SK-N-SH (cell line): ENCODE measurements at regions not wholly inside any gene's neighbourhood (a gene's known extent, or its start where the extent isn't known, plus 50 kb on each side); places are given as distances from the start of the nearest gene placed in this dataset.

Experiments
- CTCF ChIA-PET: fragments of 300-600, 350-600 bp; formaldehyde crosslinking; extraction: SDS; loops from one replicate; lab custom pipeline; 2021; lab: Yijun Ruan, JAX
- POLR2A ChIA-PET: fragments of 350-600 bp; sonication (Branson Sonifier 250); formaldehyde crosslinking; extraction: SDS; loops from one replicate; lab custom pipeline; 2020; ENCODE audit warnings: antibody characterized with exemption, inconsistent platforms; lab: Yijun Ruan, JAX
- DNase-seq: peaks from one replicate; pipeline ENCODE4 v3.0.0; 2012
- H2AFZ ChIP-seq: fragments of 200-600 bp; sonication (generic); 2 replicates; pipeline ENCODE4 v1.8.1; 2016; ENCODE audit warnings: antibody characterized with exemption, mild to moderate bottlenecking, low read depth
- H3F3A ChIP-seq: fragments of 200-600 bp; sonication (generic); replicated peaks from 2 replicates; pipeline ENCODE3; 2016; ENCODE audit warnings: antibody characterized with exemption, mild to moderate bottlenecking; ENCODE audit not compliant: insufficient read depth
- H3K27ac ChIP-seq, 2 experiments: fragments of 200-500 bp in 1 of 2; fragments of 200-600 bp in 1 of 2; sonication (Bioruptor generic) in 1 of 2; sonication (generic), shearing (Covaris generic) in 1 of 2; 2 replicates each; pipeline versions ENCODE4 v1.5.1 to v1.6.1; 2014 to 2016; ENCODE audit warnings: low read depth in 2 of 2, inconsistent platforms in 1 of 2, low read length in 1 of 2, mild to moderate bottlenecking in 1 of 2, mixed read lengths in 1 of 2
- H3K27me3 ChIP-seq: fragments of 200-600 bp; sonication (generic), shearing (Covaris generic); 2 replicates; pipeline ENCODE4 v1.6.1; 2016; ENCODE audit warnings: mixed run types; ENCODE audit not compliant: insufficient read depth
- H3K36me3 ChIP-seq, 2 experiments: fragments of 200-500 bp in 1 of 2; fragments of 200-600 bp in 1 of 2; sonication (Bioruptor generic) in 1 of 2; sonication (generic) in 1 of 2; replicated peaks in 1 of 2; 2 replicates each; pipeline versions ENCODE3 to v1.5.1; 2014 to 2016; ENCODE audit warnings: low read length in 1 of 2, mild to moderate bottlenecking in 1 of 2; ENCODE audit not compliant: insufficient read depth in 2 of 2, control insufficient read depth in 1 of 2
- H3K4me1 ChIP-seq, 2 experiments: fragments of 200-500 bp in 1 of 2; fragments of 200-600 bp in 1 of 2; sonication (Bioruptor generic) in 1 of 2; sonication (generic), shearing (Covaris generic) in 1 of 2; 2 replicates each; pipeline versions ENCODE4 v1.5.1 to v1.6.1; 2014 to 2016; ENCODE audit warnings: low read depth in 1 of 2, low read length in 1 of 2, mixed run types in 1 of 2; ENCODE audit not compliant: insufficient read depth in 2 of 2, control insufficient read depth in 1 of 2
- H3K4me2 ChIP-seq: fragments of 200-600 bp; sonication (generic), shearing (Covaris generic); 2 replicates; pipeline ENCODE4 v1.6.1; 2017; ENCODE audit warnings: mixed run types
- H3K4me3 ChIP-seq, 2 experiments: fragments of 200-500 bp in 1 of 2; fragments of 200-600 bp in 1 of 2; sonication (Bioruptor generic) in 1 of 2; sonication (generic), shearing (Covaris generic) in 1 of 2; 2 replicates each; pipeline versions ENCODE4 v1.5.1 to v1.8.1; 2014 to 2016; ENCODE audit warnings: low read depth in 2 of 2, inconsistent platforms in 1 of 2, low read length in 1 of 2, mild to moderate bottlenecking in 1 of 2, mixed read lengths in 1 of 2, moderate library complexity in 1 of 2
- H3K79me2 ChIP-seq: fragments of 200-600 bp; sonication (generic); 2 replicates; pipeline ENCODE4 v1.8.1; 2017; ENCODE audit warnings: mild to moderate bottlenecking; ENCODE audit not compliant: insufficient read depth
- H3K9ac ChIP-seq: fragments of 200-600 bp; sonication (generic); 2 replicates; pipeline ENCODE4 v1.6.1; 2017; ENCODE audit warnings: mixed run types
- H3K9me2 ChIP-seq: fragments of 200-600 bp; sonication (generic); 2 replicates; pipeline ENCODE4 v1.6.1; 2017; ENCODE audit warnings: mixed run types
- H3K9me3 ChIP-seq: fragments of 200-600 bp; sonication (generic); 2 replicates; pipeline ENCODE4 v1.6.1; 2017; ENCODE audit warnings: mixed run types, mild to moderate bottlenecking, moderate library complexity
- H4K20me1 ChIP-seq: fragments of 200-600 bp; sonication (generic); 2 replicates; pipeline ENCODE4 v1.6.1; 2017; ENCODE audit warnings: mild to moderate bottlenecking, mixed run types; ENCODE audit not compliant: insufficient read depth
- CHD2 ChIP-seq: fragments of 150-350 bp; IDR thresholded peaks from 2 replicates; pipeline ENCODE4 v1.6.1; 2018; ENCODE audit warnings: low read length; ENCODE audit not compliant: partially characterized antibody
- CTCF ChIP-seq: fragments of 200-600 bp; sonication (generic); IDR thresholded peaks from 2 replicates; pipeline ENCODE4 v1.6.1; 2017; ENCODE audit warnings: antibody characterized with exemption, mild to moderate bottlenecking, moderate library complexity
- FOSL2 ChIP-seq: IDR thresholded peaks from 2 replicates; pipeline ENCODE4 v1.4.0; 2012; ENCODE audit warnings: low read depth, mild to moderate bottlenecking, moderate library complexity, borderline replicate concordance
- FOXJ3 ChIP-seq: sonication (generic); formaldehyde crosslinking; IDR thresholded peaks from 2 replicates; pipeline ENCODE4 v1.5.1; 2020; ENCODE audit warnings: mild to moderate bottlenecking, missing genetic modification reagents
- FOXM1 ChIP-seq: IDR thresholded peaks from 2 replicates; pipeline ENCODE4 v1.4.0; 2012; ENCODE audit warnings: low read depth, mild to moderate bottlenecking
- IRF3 ChIP-seq: fragments of 150-350 bp; IDR thresholded peaks from 2 replicates; pipeline ENCODE4 v1.6.1; 2016; ENCODE audit warnings: mild to moderate bottlenecking, low read depth, low read length
- NFIC ChIP-seq: IDR thresholded peaks from 2 replicates; pipeline ENCODE4 v1.4.0; 2012; ENCODE audit warnings: borderline replicate concordance
- RCOR1 ChIP-seq: fragments of 150-350 bp; IDR thresholded peaks from 2 replicates; pipeline ENCODE4 v1.6.1; 2017; ENCODE audit warnings: antibody characterized with exemption, low read length
- REST ChIP-seq: IDR thresholded peaks from 2 replicates; pipeline ENCODE4 v1.6.1; 2012; ENCODE audit warnings: mild to moderate bottlenecking, low read depth, low read length, moderate library complexity
- RXRA ChIP-seq: IDR thresholded peaks from 2 replicates; pipeline ENCODE4 v1.4.0; 2012; ENCODE audit warnings: low read depth, mild to moderate bottlenecking, borderline replicate concordance
- SIN3A ChIP-seq: IDR thresholded peaks from 2 replicates; pipeline ENCODE4 v1.6.1; 2012; ENCODE audit warnings: low read depth, mild to moderate bottlenecking, low read length, moderate library complexity, borderline replicate concordance
- SMC3 ChIP-seq: IDR thresholded peaks from 2 replicates; pipeline ENCODE4 v1.6.1; 2012; ENCODE audit warnings: low read depth, low read length, improper control_type of control experiment
- TAF1 ChIP-seq: IDR thresholded peaks from 2 replicates; pipeline ENCODE4 v1.6.1; 2012; ENCODE audit warnings: low read depth, mild to moderate bottlenecking, low read length, moderate library complexity, borderline replicate concordance
- TCF12 ChIP-seq: IDR thresholded peaks from 2 replicates; pipeline ENCODE4 v1.4.0; 2012
- TEAD4 ChIP-seq: IDR thresholded peaks from 2 replicates; pipeline ENCODE4 v1.4.0; 2012; ENCODE audit warnings: mild to moderate bottlenecking, borderline replicate concordance; ENCODE audit not compliant: insufficient read depth
- USF1 ChIP-seq: IDR thresholded peaks from 2 replicates; pipeline ENCODE4 v1.4.0; 2012; ENCODE audit warnings: low read depth, borderline replicate concordance
- USF2 ChIP-seq: fragments of 150-350 bp; IDR thresholded peaks from 2 replicates; pipeline ENCODE4 v1.6.1; 2017; ENCODE audit warnings: antibody characterized with exemption, low read length, low read depth, borderline replicate concordance
- ZBTB33 ChIP-seq: IDR thresholded peaks from 2 replicates; pipeline ENCODE4 v1.4.0; 2012; ENCODE audit warnings: low read depth, borderline replicate concordance
- WGBS: methylation state at CpG from one replicate; pipeline ENCODE4 v1.1.6; 2017; ENCODE audit warnings: low lambda C conversion rate; 5-methylcytosine and 5-hydroxymethylcytosine counted together

GRCh38 chr13:89554801-89555200, 1792.7 kb upstream of the MIR17HG start:
- Histone ChIP-seq H3K9me2 (no peaks in the 10 kb centered on the region), H3K4me1 (no peaks in the 10 kb centered on the region), H3F3A (no peaks in the 10 kb centered on the region), H3K9me3 (no peaks in the 10 kb centered on the region), H3K27ac (no peak overlapping the region), H3K4me3 (no peak overlapping the region), H3K79me2 (no peaks in the 10 kb centered on the region), H2AFZ (peak overlapping the region; percentile 53; the same call in 1 of the 2 replicates), H4K20me1 (no peaks in the 10 kb centered on the region), H3K4me2 (no peak overlapping the region), H3K36me3 (no peaks in the 10 kb centered on the region), H3K27me3 (no peaks in the 10 kb centered on the region), H3K9ac (no peak overlapping the region)
- WGBS = 25% methylated on average over 1 of the region's 1 CpG
- CTCF ChIA-PET = no interaction called here
- POLR2A ChIA-PET = no interaction called here
- DNase-seq = no peak
- TF ChIP-seq NFIC = no peak
- no peak for TF ChIP-seq IRF3
- TF ChIP-seq RXRA = no peak
- no peak for TF ChIP-seq FOSL2
- TF ChIP-seq TAF1 = no peak
- no peak for TF ChIP-seq CTCF
- TF ChIP-seq FOXM1 = no peak
- TF ChIP-seq REST = no peak
- TF ChIP-seq FOXJ3 (CRISPR knock-in tag) = no peak
- TF ChIP-seq SMC3 = no peak
- no peak for TF ChIP-seq CHD2
- no peak for TF ChIP-seq USF2
- TF ChIP-seq TCF12 = no peak
- TF ChIP-seq SIN3A = no peak
- no peak for TF ChIP-seq ZBTB33
- TF ChIP-seq USF1 = no peak
- TF ChIP-seq TEAD4 = no peak
- no peak for TF ChIP-seq RCOR1
